GM13976 (cell line): ENCODE measurements at regions not wholly inside any gene's neighbourhood (a gene's known extent, or its start where the extent isn't known, plus 50 kb on each side); places are given as distances from the start of the nearest gene placed in this dataset.

Source experiments
- DNase-seq: peaks from one replicate; pipeline ENCODE4 v3.0.0; 2012; ENCODE audit warnings: low spot score
- CTCF ChIP-seq: IDR thresholded peaks from 2 replicates; pipeline ENCODE4 v1.5.1; 2012; ENCODE audit warnings: borderline replicate concordance, mild to moderate bottlenecking; ENCODE audit not compliant: insufficient read depth; ENCODE audit errors: extremely low read depth, missing control alignments, control extremely low read depth
- in situ Hi-C: fragments of 300-500 bp; cut with MboI; formaldehyde crosslinking; loops from one replicate; pipeline ENCODE4 v1.12.0; 2022; ENCODE audit warnings: low sequenced_read_pairs, mixed read lengths, inconsistent platforms; ENCODE audit not compliant: unreplicated experiment

GRCh38 chr17:69869667-69870066, 205.4 kb upstream of the KCNJ16 start:
- TF ChIP-seq CTCF, result no peak
- DNase-seq, result peak; percentile 39
- in situ Hi-C loops, result no loop called here

- DNase-seq, result no peak
These were observed 204.9 kb upstream of the KCNJ16 start for GRCh38 chr17:69870091-69870530.

GRCh38 chr17:69870751-69871199, 204.2 kb upstream of the KCNJ16 start:
- in situ Hi-C loops, result no loop called here
- no peak for DNase-seq
- TF ChIP-seq CTCF, result no peak

More at GRCh38 chr17:69870091-69870530, 204.9 kb upstream of the KCNJ16 start:
- in situ Hi-C loops, result no loop called here
- TF ChIP-seq CTCF, result no peak

DNA sequence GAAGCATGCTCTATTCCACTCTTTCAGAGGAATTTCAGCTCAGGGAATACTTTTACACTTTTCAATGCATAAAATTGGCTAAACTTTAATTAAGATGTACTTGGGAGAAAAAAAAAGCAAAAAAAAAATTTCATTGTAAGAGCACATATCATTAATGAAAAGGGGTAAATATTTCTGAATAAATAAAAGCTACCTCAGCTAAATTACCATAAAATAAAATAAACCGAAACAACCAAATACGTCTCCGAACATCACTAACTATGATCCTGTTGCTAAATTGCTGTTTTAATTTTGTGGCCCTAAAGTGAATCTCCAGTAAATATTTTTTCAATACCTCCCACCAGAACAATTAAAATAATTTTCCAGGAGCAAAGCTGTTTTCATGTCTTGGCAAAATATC, 203.7 kb upstream of the KCNJ16 start:
- in situ Hi-C loops, result no loop called here
- TF ChIP-seq CTCF, result no peak
- DNase-seq, result no peak

DNA sequence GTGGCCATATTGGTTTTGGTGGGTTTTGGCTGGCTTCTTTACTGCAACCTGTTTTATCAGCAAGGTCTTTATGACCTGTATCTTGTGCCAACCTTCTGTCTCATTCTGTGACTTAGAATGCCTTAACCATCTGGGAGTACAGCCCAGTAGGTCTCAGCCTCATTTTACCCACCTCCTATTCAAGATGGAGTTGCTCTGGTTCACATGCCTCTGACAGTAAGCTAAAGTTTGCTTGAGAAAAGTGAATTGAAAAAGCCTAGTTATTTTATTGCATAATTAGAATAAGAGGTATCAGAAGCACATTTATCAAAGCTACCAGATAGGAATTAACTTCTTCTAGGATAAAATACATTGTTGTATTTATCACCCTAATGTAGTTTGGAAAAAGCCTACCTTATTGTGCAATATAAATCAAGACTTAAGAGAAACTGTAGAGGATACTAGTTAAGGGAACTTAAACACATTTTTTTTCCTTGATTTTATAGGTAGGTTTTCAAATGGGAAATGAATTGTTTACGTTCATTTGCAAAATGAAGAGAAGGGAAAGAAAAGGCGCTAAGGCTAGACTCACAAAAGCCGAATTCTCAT, 202.3 kb upstream of the KCNJ16 start:
- in situ Hi-C loops, result no loop called here
- no peak for TF ChIP-seq CTCF
- DNase-seq, result no peak

DNA sequence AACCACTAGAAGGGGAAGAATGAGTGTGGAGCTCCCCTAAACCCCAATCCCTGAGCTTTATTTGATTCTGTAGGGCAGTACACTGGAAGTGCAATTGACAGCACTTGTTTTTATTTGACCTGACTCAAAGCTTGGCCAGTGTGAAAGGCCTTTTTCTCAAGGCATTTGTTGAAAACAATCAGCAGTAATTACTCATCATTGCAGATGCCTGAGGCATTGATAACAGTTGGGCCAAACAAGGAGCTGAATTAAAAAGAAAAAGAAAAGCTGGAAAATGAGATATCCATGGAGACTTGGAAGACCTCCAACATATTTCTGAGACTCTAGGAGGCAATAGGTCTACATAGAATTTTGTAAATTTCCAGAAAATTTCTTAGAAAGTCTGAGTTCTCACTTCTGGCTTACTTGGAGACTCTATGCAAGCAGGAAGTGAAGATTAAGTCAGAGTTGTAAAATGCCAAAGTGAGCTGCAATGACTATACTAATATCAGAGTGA, 200.8 kb upstream of the KCNJ16 start:
- DNase-seq, result no peak
- no peak for TF ChIP-seq CTCF
- in situ Hi-C loops, result no loop called here
